AG10803 (cell line): ENCODE measurements at regions not wholly inside any gene's neighbourhood (a gene's known extent, or its start where the extent isn't known, plus 50 kb on each side); places are given as distances from the start of the nearest gene placed in this dataset.

Experiments
- DNase-seq: peaks from one replicate; pipeline ENCODE4 v3.0.0; 2010; ENCODE audit warnings: low read depth
- H3K4me3 ChIP-seq: 2 replicates; pipeline ENCODE4 v1.5.1; 2011; ENCODE audit warnings: mild to moderate bottlenecking, low read length, control low read depth
- TF ChIP-seq, protein P1 (sequence below): conservative IDR thresholded peaks from 2 replicates; pipeline ENCODE4 v1.5.1; 2011; ENCODE audit warnings: mild to moderate bottlenecking, low read length, control low read depth, inconsistent platforms

DNA sequence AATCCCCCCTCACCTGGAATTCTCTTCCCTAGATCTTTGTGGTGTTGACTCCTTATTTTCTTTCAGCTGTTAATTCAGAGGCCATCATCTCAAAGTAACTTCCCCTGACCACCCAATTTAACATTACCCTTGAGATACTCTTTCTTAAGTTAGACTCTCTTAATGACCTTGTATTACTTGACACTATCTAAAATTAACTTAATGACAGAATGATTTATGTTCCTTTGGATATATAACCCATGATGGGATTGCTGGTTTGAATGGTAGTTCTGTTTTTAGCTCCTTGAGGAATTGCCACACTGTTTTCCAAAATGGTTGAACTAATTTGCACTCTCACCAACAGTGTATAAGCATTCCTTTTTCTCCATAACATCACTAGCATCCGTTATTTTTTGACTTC, 298.0 kb downstream of the NNT start:
- no peak overlapping the region for H3K4me3 ChIP-seq
- DNase-seq, result no peak
- TF ChIP-seq, protein P1, sequence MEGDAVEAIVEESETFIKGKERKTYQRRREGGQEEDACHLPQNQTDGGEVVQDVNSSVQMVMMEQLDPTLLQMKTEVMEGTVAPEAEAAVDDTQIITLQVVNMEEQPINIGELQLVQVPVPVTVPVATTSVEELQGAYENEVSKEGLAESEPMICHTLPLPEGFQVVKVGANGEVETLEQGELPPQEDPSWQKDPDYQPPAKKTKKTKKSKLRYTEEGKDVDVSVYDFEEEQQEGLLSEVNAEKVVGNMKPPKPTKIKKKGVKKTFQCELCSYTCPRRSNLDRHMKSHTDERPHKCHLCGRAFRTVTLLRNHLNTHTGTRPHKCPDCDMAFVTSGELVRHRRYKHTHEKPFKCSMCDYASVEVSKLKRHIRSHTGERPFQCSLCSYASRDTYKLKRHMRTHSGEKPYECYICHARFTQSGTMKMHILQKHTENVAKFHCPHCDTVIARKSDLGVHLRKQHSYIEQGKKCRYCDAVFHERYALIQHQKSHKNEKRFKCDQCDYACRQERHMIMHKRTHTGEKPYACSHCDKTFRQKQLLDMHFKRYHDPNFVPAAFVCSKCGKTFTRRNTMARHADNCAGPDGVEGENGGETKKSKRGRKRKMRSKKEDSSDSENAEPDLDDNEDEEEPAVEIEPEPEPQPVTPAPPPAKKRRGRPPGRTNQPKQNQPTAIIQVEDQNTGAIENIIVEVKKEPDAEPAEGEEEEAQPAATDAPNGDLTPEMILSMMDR, result no peak

DNA sequence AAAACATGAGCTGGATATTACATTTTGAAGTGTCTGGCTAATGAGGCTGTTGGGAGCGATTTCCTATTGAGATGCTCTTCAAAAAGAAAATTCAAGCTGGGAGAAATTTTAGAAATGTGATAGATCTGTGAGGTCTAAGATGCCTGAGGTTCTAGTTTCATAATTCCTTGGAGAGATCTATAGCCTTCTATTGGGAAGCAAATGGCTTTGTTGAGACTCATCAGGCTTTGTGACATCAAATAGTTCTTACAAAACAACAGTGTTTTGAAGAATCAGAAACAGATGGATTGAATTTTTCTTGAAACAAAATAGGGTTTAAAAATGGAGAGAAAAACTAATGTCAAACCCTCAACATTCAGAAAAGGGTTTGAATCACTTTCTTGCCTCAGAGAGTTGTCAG, 292.9 kb downstream of the NNT start:
- no peak overlapping the region for H3K4me3 ChIP-seq
- DNase-seq, result peak; percentile 61
- TF ChIP-seq, protein P1, result no peak

DNA sequence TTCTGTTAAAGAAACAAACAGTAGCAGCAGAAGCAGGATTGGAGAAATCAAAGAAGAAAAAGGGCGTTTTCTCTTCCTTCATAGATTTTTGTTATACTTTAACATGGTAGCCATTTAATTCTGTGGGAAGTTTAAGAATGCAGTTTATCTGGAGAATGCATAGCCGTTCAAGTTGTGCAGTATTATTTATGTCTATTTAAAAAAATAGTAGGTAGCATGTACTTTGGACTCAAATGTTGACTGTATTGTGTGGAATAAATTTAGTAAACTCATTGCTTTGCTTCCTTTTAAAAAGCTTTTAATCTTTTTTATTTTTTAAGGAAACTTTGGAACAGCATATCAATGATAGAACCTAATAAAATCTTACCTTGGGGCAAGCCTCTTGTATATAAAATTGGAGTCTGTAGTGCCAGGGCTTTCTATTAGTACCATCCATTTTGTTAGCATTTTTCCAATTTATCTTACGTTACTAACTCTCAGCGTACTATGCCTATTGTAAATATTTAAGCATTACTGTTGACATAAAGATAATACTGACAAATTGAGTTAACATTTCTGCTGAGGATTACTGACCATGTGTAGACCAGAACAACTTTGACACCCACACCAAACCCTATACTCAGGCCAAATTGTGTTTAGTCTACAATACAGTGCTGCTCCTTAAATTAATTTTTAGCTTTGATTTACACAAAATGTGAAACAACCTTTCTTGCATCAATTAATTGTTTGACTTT, 291.1 kb downstream of the NNT start:
- no peak overlapping the region for H3K4me3 ChIP-seq
- TF ChIP-seq, protein P1, result no peak
- DNase-seq, result no peak

DNA sequence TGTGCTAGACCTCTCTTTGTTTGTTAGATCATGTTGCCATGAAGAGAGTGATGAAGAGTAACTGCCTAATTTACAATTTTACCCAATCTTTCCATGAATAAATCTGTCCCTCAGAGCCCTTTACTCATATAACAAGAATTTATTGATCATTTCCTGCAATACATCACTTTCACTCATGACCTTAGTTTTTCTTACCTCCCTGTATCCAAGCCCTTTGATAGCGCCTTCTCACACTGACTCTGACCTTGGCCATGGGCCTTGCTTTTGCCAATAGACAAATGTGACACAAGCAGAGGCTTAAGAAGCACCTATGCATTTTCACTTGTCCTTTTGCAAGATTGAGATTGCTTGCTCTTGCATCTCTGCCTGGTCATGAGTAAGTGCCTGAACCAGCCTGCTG, 288.1 kb downstream of the NNT start:
- TF ChIP-seq, protein P1, result no peak
- DNase-seq, result peak; percentile 4
- H3K4me3 ChIP-seq, result no peak overlapping the region

DNA sequence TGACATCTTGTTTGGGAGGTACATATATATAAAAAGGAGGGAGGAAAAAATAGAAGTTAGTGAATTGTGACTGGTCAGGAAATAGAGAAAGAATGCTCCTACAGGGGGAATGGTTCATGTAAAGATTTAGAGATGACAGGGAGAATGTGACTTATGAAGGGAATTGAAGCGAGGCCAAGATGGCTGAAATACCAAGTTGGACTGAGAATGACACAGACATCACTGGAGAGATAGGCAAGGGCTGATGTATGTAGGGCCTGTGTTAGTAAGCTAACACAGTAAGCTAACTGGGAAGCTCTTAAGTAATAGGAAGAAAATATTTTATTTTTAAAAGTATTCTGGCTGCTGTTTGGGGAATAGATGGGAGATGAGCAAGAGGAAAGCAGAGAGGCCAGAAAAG, 286.3 kb downstream of the NNT start:
- peak; percentile 53 for DNase-seq
- H3K4me3 ChIP-seq, result no peak overlapping the region
- TF ChIP-seq, protein P1, result no peak

DNA sequence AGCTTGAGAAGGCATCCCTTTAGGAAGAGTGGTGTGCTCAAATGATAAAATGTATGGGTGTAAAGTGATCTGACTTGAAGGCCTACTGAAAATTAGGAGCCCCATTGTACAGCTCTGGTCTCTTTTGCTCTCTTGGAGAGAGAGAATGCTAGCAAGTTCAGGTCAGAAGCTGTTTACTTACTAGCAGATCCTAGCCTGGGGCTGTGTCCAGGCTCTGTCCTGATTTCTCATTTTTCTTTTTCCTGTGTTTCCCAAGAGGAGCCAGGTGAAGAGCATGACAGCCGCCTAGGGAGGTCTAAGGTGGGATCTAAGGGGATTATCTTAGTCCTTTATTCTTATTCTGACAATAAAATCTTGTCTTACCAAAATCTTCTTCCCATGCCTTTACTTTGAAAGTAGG, 272.8 kb downstream of the NNT start:
- H3K4me3 ChIP-seq, result no peak overlapping the region
- no peak for DNase-seq
- TF ChIP-seq, protein P1, result no peak

DNA sequence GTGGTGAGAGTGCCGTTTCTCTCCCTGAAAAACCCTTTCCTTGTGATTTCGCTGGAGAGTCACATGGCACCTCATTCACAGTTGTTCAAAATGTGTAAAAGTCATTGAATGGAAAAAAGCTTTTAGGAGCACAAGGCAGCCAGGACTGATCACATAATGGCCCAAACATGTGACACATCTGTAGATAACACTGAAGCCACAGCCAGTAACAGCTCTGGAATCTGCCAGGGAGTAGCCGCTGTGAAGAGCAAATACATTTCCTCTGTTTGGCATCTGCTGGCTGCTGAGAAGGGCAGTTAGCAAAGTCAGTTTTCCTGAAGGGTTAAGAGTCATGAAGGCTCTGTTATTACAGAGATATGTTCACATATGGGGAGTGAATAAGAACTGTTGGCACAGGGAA, 271.8 kb downstream of the NNT start:
- no peak overlapping the region for H3K4me3 ChIP-seq
- peak; percentile 55 for DNase-seq
- TF ChIP-seq, protein P1, result no peak
